ENCODE measurements at regions not wholly inside any gene's neighbourhood (a gene's known extent, or its start where the extent isn't known, plus 50 kb on each side); places are given as distances from the start of the nearest gene placed in this dataset.

GRCh38 chr21:28827422-28827821, 165.3 kb downstream of the LTN1 start:
- no peak for DNase-seq (ENCODE audit: low spot score)

GRCh38 chr21:28826569-28826968, 166.1 kb downstream of the LTN1 start:
- no peak for DNase-seq (ENCODE audit: low spot score)

GRCh38 chr21:28826021-28826420, 166.7 kb downstream of the LTN1 start:
- no peak for DNase-seq (ENCODE audit: low spot score)

GRCh38 chr21:28823429-28823828, 169.2 kb downstream of the LTN1 start:
- no peak for DNase-seq (ENCODE audit: low spot score)

- no peak for DNase-seq (ENCODE audit: low spot score)
Observed at GRCh38 chr21:28822486-28823335, 170.0 kb downstream of the LTN1 start.

GRCh38 chr21:28822123-28822399, 170.6 kb downstream of the LTN1 start:
- no peak for DNase-seq (ENCODE audit: low spot score)

- no peak for DNase-seq (ENCODE audit: low spot score)
Observed at GRCh38 chr21:28821276-28822122, 171.2 kb downstream of the LTN1 start.

GRCh38 chr21:28818663-28819278, 173.9 kb downstream of the LTN1 start:
- no peak for DNase-seq (ENCODE audit: low spot score)

- DNase-seq (ENCODE audit: low spot score), result no peak
Observed at GRCh38 chr21:28817871-28818270, 174.8 kb downstream of the LTN1 start.

- DNase-seq (ENCODE audit: low spot score), result no peak
Observed at GRCh38 chr21:28811860-28812259, 180.8 kb downstream of the LTN1 start.

GRCh38 chr21:28810826-28811524, 181.7 kb downstream of the LTN1 start:
- DNase-seq (ENCODE audit: low spot score), result no peak

GRCh38 chr21:28805885-28806284, 186.8 kb downstream of the LTN1 start:
- DNase-seq (ENCODE audit: low spot score), result peak; percentile 34

- no peak for DNase-seq (ENCODE audit: low spot score)
Observed at GRCh38 chr21:28804089-28804670, 188.5 kb downstream of the LTN1 start.

- no peak for DNase-seq (ENCODE audit: low spot score)
Observed at GRCh38 chr21:28801906-28802305, 190.8 kb downstream of the LTN1 start.

GRCh38 chr21:28799926-28800325, 192.8 kb downstream of the LTN1 start:
- no peak for DNase-seq (ENCODE audit: low spot score)

GRCh38 chr21:28798798-28799197, 193.9 kb downstream of the LTN1 start:
- no peak for DNase-seq (ENCODE audit: low spot score)

GRCh38 chr21:28795251-28795650, 197.4 kb downstream of the LTN1 start:
- DNase-seq (ENCODE audit: low spot score), result no peak

GRCh38 chr21:28794371-28794851, 198.3 kb downstream of the LTN1 start:
- DNase-seq (ENCODE audit: low spot score), result no peak

- no peak for DNase-seq (ENCODE audit: low spot score)
Observed at GRCh38 chr21:28793043-28793442, 199.6 kb downstream of the LTN1 start.

- DNase-seq (ENCODE audit: low spot score), result no peak
Observed at GRCh38 chr21:28791595-28792282, 200.9 kb downstream of the LTN1 start.

- DNase-seq (ENCODE audit: low spot score), result no peak
Observed at GRCh38 chr21:28790335-28790734, 202.3 kb downstream of the LTN1 start.

Data from mucosa of gallbladder (tissue), 1 donor.